ENCODE measurements at regions not wholly inside any gene's neighbourhood (a gene's known extent, or its start where the extent isn't known, plus 50 kb on each side); places are given as distances from the start of the nearest gene placed in this dataset.
A peak's percentile ranks its signal among the peaks of the same experiment; 100 is the strongest.

DNA sequence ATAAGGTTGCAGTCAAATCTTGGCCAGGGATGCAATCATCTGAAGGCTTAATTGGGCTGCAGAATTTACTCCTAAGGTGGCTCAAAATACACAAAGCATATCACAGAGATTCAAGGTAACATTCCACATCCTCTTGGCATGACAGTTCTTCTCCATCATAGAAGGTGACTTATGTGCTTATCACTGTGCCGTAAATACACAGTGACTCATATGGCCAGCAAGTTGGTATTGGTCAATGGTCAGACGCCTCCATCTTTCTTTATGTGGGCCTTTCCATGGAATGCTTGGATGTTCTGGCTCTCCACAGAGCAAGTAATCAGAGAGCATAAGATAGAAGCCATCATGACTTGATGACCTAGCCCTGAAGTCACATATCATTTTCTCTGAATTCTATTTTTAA, 168.8 kb upstream of the ST8SIA2 start:
- no peak for DNase-seq
- H3K4me1 ChIP-seq (ENCODE audit: control insufficient read depth, insufficient read depth, low read length) = no peaks in the 10 kb centered on the region
- no peak overlapping the region for H3K4me3 ChIP-seq (ENCODE audit: low read length)
- no peak overlapping the region for H3K27ac ChIP-seq (ENCODE audit: low read length)
- no CpG with 5 or more reads among the region's 2 CpGs for WGBS (ENCODE audit: insufficient coverage, low lambda C conversion rate)
- no peaks in the 10 kb centered on the region for H3K9me3 ChIP-seq (ENCODE audit: control insufficient read depth, low read depth, low read length)
- H3K27me3 ChIP-seq (ENCODE audit: control insufficient read depth, insufficient read depth, low read length) = no peaks in the 10 kb centered on the region
- H3K36me3 ChIP-seq (ENCODE audit: control insufficient read depth, insufficient read depth, low read length) = no peaks in the 10 kb centered on the region

DNA sequence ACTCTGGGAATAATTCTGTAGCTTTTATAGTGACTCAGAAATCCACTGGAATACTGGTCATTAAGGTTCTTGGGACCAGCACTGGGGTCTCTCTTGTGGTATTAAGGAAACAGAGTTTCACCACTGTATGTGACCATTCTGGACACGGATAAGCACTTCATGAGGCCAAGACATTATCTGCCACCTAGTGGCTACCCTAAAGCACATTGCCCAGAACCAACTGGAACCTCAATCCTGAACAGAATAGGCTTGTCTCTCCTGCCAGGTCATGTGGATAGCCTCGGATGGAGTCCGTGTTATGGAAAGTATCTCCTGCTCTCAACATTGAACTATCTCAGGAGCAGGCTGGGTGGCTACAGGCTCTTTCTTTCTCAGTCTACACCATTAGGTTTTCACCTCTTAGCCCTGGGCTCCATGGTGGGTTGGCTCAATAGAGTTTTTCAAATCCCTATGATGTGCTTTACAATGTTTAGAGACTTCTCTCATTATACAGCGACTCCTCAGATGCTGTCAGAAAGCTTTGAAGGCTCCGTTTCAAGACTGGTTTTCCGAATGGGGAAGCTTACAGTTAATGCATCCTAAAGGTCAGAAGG, 167.6 kb upstream of the ST8SIA2 start:
- WGBS (ENCODE audit: insufficient coverage, low lambda C conversion rate) = no CpG with 5 or more reads among the region's 6 CpGs
- peak; percentile 8 to 10 for DNase-seq
- Histone ChIP-seq H3K27me3 (ENCODE audit: control insufficient read depth, insufficient read depth, low read length) (no peaks in the 10 kb centered on the region), H3K4me3 (ENCODE audit: low read length) (no peak overlapping the region), H3K36me3 (ENCODE audit: control insufficient read depth, insufficient read depth, low read length) (no peaks in the 10 kb centered on the region), H3K9me3 (ENCODE audit: control insufficient read depth, low read depth, low read length) (no peaks in the 10 kb centered on the region), H3K27ac (ENCODE audit: low read length) (no peak overlapping the region), H3K4me1 (ENCODE audit: control insufficient read depth, insufficient read depth, low read length) (no peaks in the 10 kb centered on the region)

DNA sequence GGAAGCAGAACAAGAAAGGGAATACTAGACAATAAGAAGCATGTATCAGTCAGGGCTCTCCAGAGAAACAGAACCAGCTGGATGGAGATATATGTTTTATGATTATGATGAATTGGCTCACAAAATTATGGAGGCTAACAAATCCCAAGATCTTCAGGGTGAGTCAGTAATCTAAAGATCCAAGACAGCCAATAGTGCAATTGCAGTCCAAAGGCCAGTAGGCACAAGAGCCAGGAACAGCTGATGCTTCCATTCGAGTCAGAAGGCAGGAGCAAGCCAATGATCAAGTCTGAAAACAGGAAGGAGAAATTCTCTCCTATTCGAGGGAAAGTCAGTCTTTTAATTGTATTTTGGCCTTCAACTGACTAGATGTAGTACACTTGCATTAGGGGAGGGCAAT, 164.9 kb upstream of the ST8SIA2 start:
- H3K4me3 ChIP-seq (ENCODE audit: low read length) = no peak overlapping the region
- H3K27me3 ChIP-seq (ENCODE audit: control insufficient read depth, insufficient read depth, low read length) = no peaks in the 10 kb centered on the region
- H3K9me3 ChIP-seq (ENCODE audit: control insufficient read depth, low read depth, low read length) = no peaks in the 10 kb centered on the region
- H3K27ac ChIP-seq (ENCODE audit: low read length) = no peak overlapping the region
- peak in 1 of 2 donors; percentile 44 for DNase-seq
- 100% methylated on average over 1 of the region's 2 CpGs for WGBS (ENCODE audit: insufficient coverage, low lambda C conversion rate)
- no peaks in the 10 kb centered on the region for H3K36me3 ChIP-seq (ENCODE audit: control insufficient read depth, insufficient read depth, low read length)
- no peaks in the 10 kb centered on the region for H3K4me1 ChIP-seq (ENCODE audit: control insufficient read depth, insufficient read depth, low read length)

DNA sequence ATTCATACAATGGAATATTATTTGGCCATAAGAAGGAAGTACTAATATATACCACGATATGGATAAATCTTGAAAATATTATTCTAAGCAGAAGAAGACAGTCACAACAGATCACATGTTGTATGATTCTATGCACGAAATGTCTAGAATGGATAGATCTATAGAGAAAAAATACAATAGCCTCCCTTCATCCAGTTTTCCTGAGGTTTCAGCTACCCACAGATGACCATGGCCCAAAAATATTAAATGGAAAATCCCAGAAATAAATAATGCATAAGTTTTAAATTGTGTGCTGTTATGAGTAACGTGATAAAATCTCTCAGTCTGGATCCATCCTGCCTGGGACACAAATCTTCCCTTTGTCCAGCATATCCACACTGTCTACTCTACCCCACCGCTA, 162.2 kb upstream of the ST8SIA2 start:
- 67% methylated on average over 3 of the region's 4 CpGs for WGBS (ENCODE audit: insufficient coverage, low lambda C conversion rate)
- DNase-seq = no peak

DNA sequence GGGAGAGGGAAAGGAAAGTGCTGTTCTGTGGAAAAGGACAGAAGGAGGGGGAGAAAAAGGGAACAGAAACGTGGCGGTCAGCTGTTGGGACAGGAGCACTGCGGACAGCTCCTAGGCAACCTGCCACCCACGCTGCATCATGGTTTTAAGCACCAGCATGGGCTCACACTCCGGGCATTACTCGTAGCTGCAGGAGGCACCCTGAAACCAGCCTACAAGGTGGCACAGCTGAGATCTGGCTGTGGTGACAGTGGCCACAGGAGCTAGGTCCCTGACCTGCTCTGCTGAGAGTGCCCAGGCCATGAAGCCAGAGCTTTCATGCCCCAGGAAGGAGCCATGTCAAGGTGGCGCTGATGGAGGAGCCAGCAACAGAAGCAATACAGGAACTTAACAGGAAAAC, 161.4 kb upstream of the ST8SIA2 start:
- H3K9me3 ChIP-seq (ENCODE audit: control insufficient read depth, low read depth, low read length) = no peaks in the 10 kb centered on the region
- no peak overlapping the region for H3K27ac ChIP-seq (ENCODE audit: low read length)

More for the DNA sequence above, 162.2 kb upstream of the ST8SIA2 start:
- H3K4me1 ChIP-seq (ENCODE audit: control insufficient read depth, insufficient read depth, low read length) = no peaks in the 10 kb centered on the region
- no peaks in the 10 kb centered on the region for H3K9me3 ChIP-seq (ENCODE audit: control insufficient read depth, low read depth, low read length)
- no peaks in the 10 kb centered on the region for H3K36me3 ChIP-seq (ENCODE audit: control insufficient read depth, insufficient read depth, low read length)
- no peaks in the 10 kb centered on the region for H3K27me3 ChIP-seq (ENCODE audit: control insufficient read depth, insufficient read depth, low read length)
- H3K27ac ChIP-seq (ENCODE audit: low read length) = no peak overlapping the region
- H3K4me3 ChIP-seq (ENCODE audit: low read length) = no peak overlapping the region

DNA sequence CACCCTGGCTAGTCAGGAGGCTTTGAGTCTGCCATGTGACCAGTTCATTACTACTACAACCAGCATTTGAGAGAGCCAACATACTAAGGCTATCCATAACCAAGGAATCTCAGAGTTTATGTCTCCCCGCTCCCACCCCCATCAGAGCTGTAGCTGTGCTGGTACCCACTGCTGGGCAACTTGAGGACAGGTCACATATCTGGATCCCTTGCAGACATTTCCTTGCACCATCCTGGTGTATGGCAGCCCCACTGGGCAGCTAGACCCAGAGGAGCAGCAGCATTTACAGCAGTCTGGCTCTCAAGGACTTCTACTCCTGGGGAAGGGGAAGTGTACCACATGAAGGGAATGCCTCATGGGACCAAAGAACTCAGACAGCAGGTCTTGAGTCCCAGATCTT, 160.8 kb upstream of the ST8SIA2 start:
- no peaks in the 10 kb centered on the region for H3K4me1 ChIP-seq (ENCODE audit: control insufficient read depth, insufficient read depth, low read length)
- no peak overlapping the region for H3K27ac ChIP-seq (ENCODE audit: low read length)
- no peaks in the 10 kb centered on the region for H3K36me3 ChIP-seq (ENCODE audit: control insufficient read depth, insufficient read depth, low read length)
- H3K4me3 ChIP-seq (ENCODE audit: low read length) = no peak overlapping the region
- H3K9me3 ChIP-seq (ENCODE audit: control insufficient read depth, low read depth, low read length) = no peaks in the 10 kb centered on the region
- WGBS (ENCODE audit: insufficient coverage, low lambda C conversion rate) = no CpG with 5 or more reads among the region's 1 CpG
- H3K27me3 ChIP-seq (ENCODE audit: control insufficient read depth, insufficient read depth, low read length) = no peaks in the 10 kb centered on the region
- no peak for DNase-seq

More for the DNA sequence above, 161.4 kb upstream of the ST8SIA2 start:
- H3K27me3 ChIP-seq (ENCODE audit: control insufficient read depth, insufficient read depth, low read length) = no peaks in the 10 kb centered on the region
- H3K36me3 ChIP-seq (ENCODE audit: control insufficient read depth, insufficient read depth, low read length) = no peaks in the 10 kb centered on the region
- WGBS (ENCODE audit: insufficient coverage, low lambda C conversion rate) = no CpG with 5 or more reads among the region's 7 CpGs
- no peak overlapping the region for H3K4me3 ChIP-seq (ENCODE audit: low read length)
- H3K4me1 ChIP-seq (ENCODE audit: control insufficient read depth, insufficient read depth, low read length) = no peaks in the 10 kb centered on the region
- no peak for DNase-seq

DNA sequence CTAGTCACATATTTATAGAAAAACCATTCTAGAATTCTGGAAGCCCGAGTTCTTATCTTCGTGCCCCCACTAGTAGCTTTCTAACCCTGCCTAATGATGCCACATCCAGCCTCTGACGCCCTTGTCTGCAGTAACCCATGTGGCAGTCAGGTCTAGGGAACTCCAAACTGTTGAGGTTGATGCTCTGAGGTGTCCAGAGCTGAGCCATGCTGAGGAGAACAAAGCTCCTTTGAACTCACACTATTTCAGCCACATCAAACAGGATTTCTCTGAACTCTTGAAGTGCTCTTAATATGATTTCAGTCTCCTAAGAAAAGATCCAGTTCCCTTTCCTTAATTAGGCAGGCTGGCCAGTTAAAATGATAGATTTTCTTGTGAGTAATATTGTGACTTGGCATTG, 150.5 kb upstream of the ST8SIA2 start:
- H3K4me1 ChIP-seq (ENCODE audit: control insufficient read depth, insufficient read depth, low read length) = no peaks in the 10 kb centered on the region
- H3K27me3 ChIP-seq (ENCODE audit: control insufficient read depth, insufficient read depth, low read length) = peaks cover 22% of the 10 kb centered on the region
- WGBS (ENCODE audit: insufficient coverage, low lambda C conversion rate) = no CpG with 5 or more reads among the region's 3 CpGs
- DNase-seq = no peak
- H3K4me3 ChIP-seq (ENCODE audit: low read length) = no peak overlapping the region
- H3K27ac ChIP-seq (ENCODE audit: low read length) = no peak overlapping the region
- no peaks in the 10 kb centered on the region for H3K36me3 ChIP-seq (ENCODE audit: control insufficient read depth, insufficient read depth, low read length)
- no peaks in the 10 kb centered on the region for H3K9me3 ChIP-seq (ENCODE audit: control insufficient read depth, low read depth, low read length)

DNA sequence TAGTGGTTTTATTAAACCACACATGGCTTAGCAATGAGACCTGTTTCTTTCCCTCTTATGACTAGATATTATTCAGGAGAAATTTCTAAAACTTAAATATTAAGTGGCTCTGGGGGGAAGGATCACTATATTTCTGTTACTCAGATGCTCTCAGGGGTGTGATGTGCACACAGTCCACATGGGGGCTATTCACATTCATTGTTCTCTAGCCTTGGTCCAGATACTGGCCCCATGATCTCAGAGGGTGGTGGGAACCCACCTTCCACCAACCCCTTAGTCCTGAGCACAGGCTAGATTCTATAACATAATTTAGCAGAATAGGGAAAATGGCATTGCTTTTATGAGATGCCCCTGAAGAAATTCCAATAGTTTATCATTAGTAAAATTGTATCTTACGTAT, 149.0 kb upstream of the ST8SIA2 start:
- Histone ChIP-seq H3K4me3 (ENCODE audit: low read length) (no peak overlapping the region), H3K9me3 (ENCODE audit: control insufficient read depth, low read depth, low read length) (no peaks in the 10 kb centered on the region), H3K4me1 (ENCODE audit: control insufficient read depth, insufficient read depth, low read length) (no peaks in the 10 kb centered on the region), H3K27ac (ENCODE audit: low read length) (no peak overlapping the region), H3K36me3 (ENCODE audit: control insufficient read depth, insufficient read depth, low read length) (no peaks in the 10 kb centered on the region), H3K27me3 (ENCODE audit: control insufficient read depth, insufficient read depth, low read length) (peaks cover 22% of the 10 kb centered on the region)
- WGBS (ENCODE audit: insufficient coverage, low lambda C conversion rate) = no CpG with 5 or more reads among the region's 1 CpG
- no peak for DNase-seq

DNA sequence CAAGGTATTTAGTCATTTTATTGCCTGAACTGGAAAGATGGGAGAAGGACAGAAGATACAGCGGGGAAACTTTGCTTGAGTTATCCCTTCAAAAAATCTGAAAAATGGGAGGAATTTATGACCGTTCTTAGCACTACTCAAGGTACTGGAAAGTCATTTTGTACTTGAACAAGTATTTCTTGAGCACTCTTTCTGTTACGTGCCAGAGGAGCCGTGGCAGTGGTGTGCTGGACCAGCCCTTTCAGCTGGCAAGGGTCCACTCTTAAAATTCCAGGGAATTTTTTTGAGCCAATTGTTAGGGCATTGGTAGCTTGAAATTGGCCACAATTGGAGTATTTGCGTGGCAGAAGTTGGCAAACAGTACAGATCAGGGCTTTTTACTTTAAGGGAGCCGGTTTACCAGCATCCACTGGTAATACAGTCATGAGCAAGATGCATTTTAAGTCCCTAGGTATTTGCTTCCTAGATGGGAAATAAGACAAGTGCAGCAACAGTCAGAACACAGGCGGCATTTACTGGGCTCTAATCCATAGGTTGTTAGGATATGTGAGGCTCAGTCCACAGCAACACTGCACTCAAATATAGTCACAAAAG, 145.9 kb upstream of the ST8SIA2 start:
- no peaks in the 10 kb centered on the region for H3K9me3 ChIP-seq (ENCODE audit: control insufficient read depth, low read depth, low read length)
- no peaks in the 10 kb centered on the region for H3K4me1 ChIP-seq (ENCODE audit: control insufficient read depth, insufficient read depth, low read length)
- no peaks in the 10 kb centered on the region for H3K36me3 ChIP-seq (ENCODE audit: control insufficient read depth, insufficient read depth, low read length)
- no peak for DNase-seq
- H3K27ac ChIP-seq (ENCODE audit: low read length) = no peak overlapping the region
- 60% methylated on average over 1 of the region's 7 CpGs for WGBS (ENCODE audit: insufficient coverage, low lambda C conversion rate)
- peaks cover 22% of the 10 kb centered on the region for H3K27me3 ChIP-seq (ENCODE audit: control insufficient read depth, insufficient read depth, low read length)
- no peak overlapping the region for H3K4me3 ChIP-seq (ENCODE audit: low read length)

DNA sequence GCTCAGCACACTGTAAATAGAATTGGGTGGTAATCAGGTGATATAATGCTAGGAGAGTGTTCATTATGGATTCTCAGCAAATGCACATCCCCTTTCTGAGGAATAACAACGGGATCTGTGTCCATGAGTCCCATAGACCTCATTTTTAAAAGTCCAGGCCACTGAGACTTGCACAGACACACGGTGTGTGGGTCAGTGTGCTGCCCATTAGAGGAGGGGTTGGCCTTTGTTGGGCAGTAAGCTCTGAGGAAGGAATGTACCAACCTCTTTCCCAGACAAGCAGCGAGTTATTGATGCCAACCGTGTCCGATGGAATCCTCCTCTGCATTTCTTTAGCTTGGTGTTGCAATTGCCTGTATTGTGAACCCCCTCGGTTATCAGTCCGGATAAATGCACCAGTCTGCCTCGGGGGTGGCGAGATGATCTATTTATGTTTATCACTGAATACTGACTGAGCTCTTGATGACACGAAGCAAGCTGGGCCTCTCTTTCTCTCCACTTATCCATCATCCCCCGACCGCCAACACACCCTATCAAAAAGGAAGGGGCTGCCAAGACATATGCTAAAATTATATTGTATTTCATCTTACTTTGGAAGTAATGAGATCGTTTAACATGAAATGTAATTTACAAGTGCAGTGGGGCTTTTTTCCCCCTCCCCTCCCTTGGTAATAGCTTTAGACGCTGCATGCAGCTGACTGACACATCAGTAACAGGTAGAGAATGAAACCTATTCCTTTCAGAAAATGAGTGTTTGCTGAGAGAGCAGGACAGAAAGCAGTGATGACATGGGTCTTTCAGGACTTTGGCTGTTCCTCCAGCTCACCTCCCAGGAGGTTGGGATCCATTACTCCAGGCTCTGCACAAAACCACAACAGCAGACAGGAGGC, 126.6 kb upstream of the ST8SIA2 start:
- H3K4me1 ChIP-seq (ENCODE audit: control insufficient read depth, insufficient read depth, low read length) = no peaks in the 10 kb centered on the region
- H3K36me3 ChIP-seq (ENCODE audit: control insufficient read depth, insufficient read depth, low read length) = no peaks in the 10 kb centered on the region
- H3K9me3 ChIP-seq (ENCODE audit: control insufficient read depth, low read depth, low read length) = no peaks in the 10 kb centered on the region
- H3K27ac ChIP-seq (ENCODE audit: low read length) = no peak overlapping the region
- H3K4me3 ChIP-seq (ENCODE audit: low read length) = no peak overlapping the region
- DNase-seq = no peak
- WGBS (ENCODE audit: insufficient coverage, low lambda C conversion rate) = 92% methylated on average over 2 of the region's 14 CpGs
- H3K27me3 ChIP-seq (ENCODE audit: control insufficient read depth, insufficient read depth, low read length) = peaks cover 3% of the 10 kb centered on the region

Data from large intestine (tissue), 3 donors.